Stomach (tissue), 8 donors: ENCODE measurements at regions not wholly inside any gene's neighbourhood (a gene's known extent, or its start where the extent isn't known, plus 50 kb on each side); places are given as distances from the start of the nearest gene placed in this dataset.

Experiments used
- DNase-seq, 2 donors: peaks; one replicate each; pipeline versions ENCODE4 v3.0.0 to v3.0.0-alpha.2; 2013 to 2019
- H3K27ac ChIP-seq, 5 donors: fragments of 200-600 bp in 4 of 5; sonication (generic) in 4 of 5; one replicate each; pipeline ENCODE4 v1.5.1; 2013 to 2019; ENCODE audit warnings: mild to moderate bottlenecking in 1 of 5, moderate library complexity in 1 of 5
- H3K27me3 ChIP-seq, 3 donors: fragments of 200-600 bp; sonication (generic); one replicate each; pipeline ENCODE4 v1.5.1; 2017 to 2019; ENCODE audit warnings: mixed run types in 1 of 3
- H3K36me3 ChIP-seq, 4 donors: fragments of 200-600 bp; sonication (generic); 1 replicate in 3 of 4; 2 replicates in 1 of 4; pipeline ENCODE4 v1.5.1; 2016 to 2019
- H3K4me1 ChIP-seq, 4 donors: fragments of 200-600 bp; sonication (generic); one replicate each; pipeline ENCODE4 v1.5.1; 2016 to 2019
- H3K4me3 ChIP-seq, 4 donors: fragments of 200-600 bp; sonication (generic) in 3 of 4; one replicate each; pipeline ENCODE4 v1.5.1; 2016 to 2019; ENCODE audit warnings: mild to moderate bottlenecking in 1 of 4
- H3K9me3 ChIP-seq, 4 donors: fragments of 200-600 bp; sonication (generic); one replicate each; pipeline ENCODE4 v1.5.1; 2016 to 2019
- CTCF ChIP-seq, 7 experiments: fragments of 450-650 bp in 4 of 7; fragments of 200-600 bp in 3 of 7; sonication (generic) in 3 of 7; IDR thresholded peaks; one replicate each; pipeline ENCODE4 v1.5.1; 2016 to 2019; ENCODE audit warnings: antibody characterized with exemption in 7 of 7, control low read depth in 2 of 7, mild to moderate bottlenecking in 1 of 7
- EP300 ChIP-seq: sonication (generic); formaldehyde crosslinking; IDR thresholded peaks from one replicate; pipeline ENCODE4 v1.6.1; 2017; ENCODE audit warnings: antibody characterized with exemption
- POLR2A ChIP-seq, 4 donors: fragments of 450-650 bp; IDR thresholded peaks; one replicate each; pipeline ENCODE4 v1.6.1; 2016; ENCODE audit warnings: antibody characterized with exemption in 4 of 4, control low read depth in 2 of 4, mild to moderate bottlenecking in 1 of 4, moderate library complexity in 1 of 4
- POLR2AphosphoS5 ChIP-seq, 3 donors: sonication (generic); formaldehyde crosslinking; IDR thresholded peaks; one replicate each; pipeline ENCODE4 v1.6.1; 2016; ENCODE audit warnings: antibody characterized with exemption in 3 of 3
- WGBS, 5 donors: extraction: QIAGEN DNeasy Blood & Tissue Kit in 3 of 5; methylation state at CpG; one replicate each; pipeline versions ENCODE4 v1.1.5 to v1.1.7; 2013 to 2018; 5-methylcytosine and 5-hydroxymethylcytosine counted together
- intact Hi-C: fragments of 100-400 bp; cut with DNase I; formaldehyde crosslinking; loops from one replicate; pipeline ENCODE4 v1.15.1; 2023; ENCODE audit warnings: low total_unique reads
- donor health status: healthy with polysubstance abuse.
- donor health status: Bipolar disorder and iron deficiency.
- donor health status: healthy.

- Histone ChIP-seq H3K36me3 (no peaks in the 10 kb centered on the region), H3K27ac (no peak overlapping the region), H3K4me3 (no peak overlapping the region), H3K4me1 (no peaks in the 10 kb centered on the region), H3K27me3 (no peaks in the 10 kb centered on the region), H3K9me3 (no peaks in the 10 kb centered on the region)
- no peak for TF ChIP-seq POLR2AphosphoS5 (IDR thresholded peaks at IDR 0.05)
- no peak for TF ChIP-seq POLR2A (IDR thresholded peaks at IDR 0.05)
- TF ChIP-seq EP300: no peak
- TF ChIP-seq CTCF (IDR thresholded peaks at IDR 0.05): no peak
- no peak for DNase-seq
- WGBS, 5 donors: 75 to 81% (median 77%) methylated on average over 4 of the region's 4 CpGs
- intact Hi-C loops: no loop called here
Observed at GRCh38 chr3:74847093-74847492, 232.6 kb upstream of the CNTN3 start.

GRCh38 chr3:74845081-74845480, 230.6 kb upstream of the CNTN3 start:
- Histone ChIP-seq H3K4me3 (no peak overlapping the region), H3K27ac (no peak overlapping the region), H3K36me3 (no peaks in the 10 kb centered on the region), H3K27me3 (no peaks in the 10 kb centered on the region), H3K4me1 (no peaks in the 10 kb centered on the region), H3K9me3 (no peaks in the 10 kb centered on the region)
- 63 to 81% (median 71%) methylated on average over 1 of the region's 1 CpG for WGBS, 5 donors
- DNase-seq: no peak
- no peak for TF ChIP-seq POLR2A (IDR thresholded peaks at IDR 0.05)
- no peak for TF ChIP-seq POLR2AphosphoS5 (IDR thresholded peaks at IDR 0.05)
- TF ChIP-seq CTCF (IDR thresholded peaks at IDR 0.05): no peak
- no peak for TF ChIP-seq EP300
- intact Hi-C loops: no loop called here

GRCh38 chr3:74844428-74844827, 230.0 kb upstream of the CNTN3 start:
- WGBS, 5 donors: 53 to 67% (median 60%) methylated on average over 1 of the region's 1 CpG
- TF ChIP-seq CTCF (IDR thresholded peaks at IDR 0.05): no peak
- no peak for TF ChIP-seq POLR2AphosphoS5 (IDR thresholded peaks at IDR 0.05)
- TF ChIP-seq POLR2A (IDR thresholded peaks at IDR 0.05): no peak
- TF ChIP-seq EP300: no peak
- Histone ChIP-seq H3K27ac (no peak overlapping the region), H3K36me3 (no peaks in the 10 kb centered on the region), H3K4me1 (no peaks in the 10 kb centered on the region), H3K27me3 (no peaks in the 10 kb centered on the region), H3K4me3 (no peak overlapping the region), H3K9me3 (no peaks in the 10 kb centered on the region)
- DNase-seq: no peak
- intact Hi-C loops: no loop called here

- no peaks in the 10 kb centered on the region for H3K9me3 ChIP-seq
- 39 to 59% (median 42%) methylated on average over 2 of the region's 2 CpGs for WGBS, 5 donors
- intact Hi-C loops: no loop called here
- no peaks in the 10 kb centered on the region for H3K27me3 ChIP-seq
- no peaks in the 10 kb centered on the region for H3K36me3 ChIP-seq
- H3K4me1 ChIP-seq: no peaks in the 10 kb centered on the region
- H3K27ac ChIP-seq: no peak overlapping the region
- H3K4me3 ChIP-seq: no peak overlapping the region
- no peak for DNase-seq
- no peak for TF ChIP-seq POLR2A (IDR thresholded peaks at IDR 0.05)
- no peak for TF ChIP-seq CTCF (IDR thresholded peaks at IDR 0.05)
- no peak for TF ChIP-seq POLR2AphosphoS5 (IDR thresholded peaks at IDR 0.05)
- TF ChIP-seq EP300: no peak
Observed at GRCh38 chr3:74842649-74843048, 228.2 kb upstream of the CNTN3 start.
